Neural progenitor cell (in vitro differentiated cells): ENCODE measurements at regions not wholly inside any gene's neighbourhood (a gene's known extent, or its start where the extent isn't known, plus 50 kb on each side); places are given as distances from the start of the nearest gene placed in this dataset.

ENCODE experiments used
- DNase-seq: peaks from one replicate; pipeline ENCODE4 v3.0.0-alpha.2; 2016; ENCODE audit warnings: low spot score
- H2AFZ ChIP-seq: fragments of 200-600 bp; sonication (generic); replicated peaks from 2 replicates; pipeline ENCODE4 v1.6.1; 2016; ENCODE audit warnings: antibody characterized with exemption
- H3F3A ChIP-seq: fragments of 200-600 bp; sonication (generic); 2 replicates; pipeline ENCODE4 v1.6.1; 2016; ENCODE audit warnings: antibody characterized with exemption, low read depth
- H3K27ac ChIP-seq: fragments of 200-600 bp; sonication (generic); 2 replicates; pipeline ENCODE4 v1.5.1; 2016; ENCODE audit warnings: mild to moderate bottlenecking
- H3K27me3 ChIP-seq: fragments of 200-600 bp; sonication (generic); 2 replicates; pipeline ENCODE4 v1.6.1; 2016; ENCODE audit warnings: mild to moderate bottlenecking, moderate library complexity
- H3K36me3 ChIP-seq: fragments of 200-600 bp; sonication (generic); 2 replicates; pipeline ENCODE4 v1.5.1; 2016
- H3K4me1 ChIP-seq: fragments of 200-600 bp; sonication (generic); 2 replicates; pipeline ENCODE4 v1.6.1; 2016; ENCODE audit warnings: mixed run types
- H3K4me2 ChIP-seq: fragments of 200-600 bp; sonication (generic); 2 replicates; pipeline ENCODE4 v1.6.1; 2016
- H3K4me3 ChIP-seq: fragments of 200-600 bp; sonication (generic); 2 replicates; pipeline ENCODE4 v1.5.1; 2016
- H3K79me2 ChIP-seq: fragments of 200-600 bp; sonication (generic); 2 replicates; pipeline ENCODE4 v1.6.1; 2016; ENCODE audit warnings: low read depth
- H3K9ac ChIP-seq: fragments of 200-600 bp; sonication (generic); 2 replicates; pipeline ENCODE4 v1.6.1; 2016
- H3K9me3 ChIP-seq: fragments of 200-600 bp; sonication (generic); 2 replicates; pipeline ENCODE4 v1.5.1; 2016; ENCODE audit warnings: low read depth
- H4K20me1 ChIP-seq: fragments of 200-600 bp; sonication (generic); 2 replicates; pipeline ENCODE4 v1.6.1; 2016; ENCODE audit warnings: low read depth
- H3K27ac Mint-ChIP-seq: 3 replicates; pipeline ENCODE4 v1.8.0; 2021; ENCODE audit warnings: mixed read lengths
- H3K27me3 Mint-ChIP-seq: 2 replicates; pipeline ENCODE4 v1.8.0; 2022; ENCODE audit warnings: low read depth, mild to moderate bottlenecking, inconsistent platforms, moderate library complexity, mixed read lengths; ENCODE audit not compliant: insufficient read depth
- H3K36me3 Mint-ChIP-seq: 3 replicates; pipeline ENCODE4 v1.8.0; 2021; ENCODE audit warnings: mixed read lengths
- H3K4me1 Mint-ChIP-seq: 3 replicates; pipeline ENCODE4 v1.8.0; 2021; ENCODE audit warnings: mixed read lengths
- H3K4me3 Mint-ChIP-seq: 3 replicates; pipeline ENCODE4 v1.8.0; 2021; ENCODE audit warnings: mild to moderate bottlenecking, moderate library complexity, mixed read lengths
- H3K9me3 Mint-ChIP-seq: 3 replicates; pipeline ENCODE4 v1.8.0; 2020; ENCODE audit warnings: mixed read lengths
- EZH2 ChIP-seq: fragments of 200-600 bp; sonication (generic); IDR thresholded peaks from 2 replicates; pipeline ENCODE4 v1.6.1; 2017; ENCODE audit warnings: antibody characterized with exemption, mild to moderate bottlenecking, moderate library complexity
- EZH2phosphoT487 ChIP-seq: fragments of 200-600 bp; sonication (generic); IDR thresholded peaks from 2 replicates; pipeline ENCODE4 v1.6.1; 2017; ENCODE audit warnings: antibody characterized with exemption
- TF ChIP-seq, protein P1 (sequence below): fragments of 200-600 bp; sonication (generic); IDR thresholded peaks from 2 replicates; pipeline ENCODE4 v1.5.1; 2017; ENCODE audit warnings: antibody characterized with exemption, mild to moderate bottlenecking

DNA sequence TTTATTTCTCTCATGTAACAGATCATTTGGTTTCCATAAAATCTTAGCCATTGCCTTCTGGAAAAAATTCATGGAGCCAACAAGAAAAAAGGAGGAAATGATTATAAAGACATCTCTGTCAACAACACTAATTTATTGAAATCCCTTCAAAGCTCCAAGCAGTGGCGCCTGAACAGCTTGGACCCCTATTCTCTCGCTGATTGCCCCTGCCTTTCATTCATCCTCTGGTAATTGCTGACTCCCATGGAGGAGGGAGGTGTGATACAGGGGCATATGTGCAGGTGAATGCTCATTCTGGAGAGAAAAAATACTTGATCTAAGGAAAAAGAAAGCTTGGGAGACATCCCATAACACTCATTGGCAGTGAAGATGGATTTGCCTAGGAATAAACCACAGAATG is 345.5 kb downstream of the FGFR2 start:
- Mint-ChIP-seq H3K27ac (no peak overlapping the region), H3K27me3 (peaks cover 2% of the 10 kb centered on the region), H3K9me3 (peaks cover 2% of the 10 kb centered on the region), H3K36me3 (no peaks in the 10 kb centered on the region), H3K4me1 (peaks cover 10% of the 10 kb centered on the region), H3K4me3 (no peak overlapping the region)
- H3K9ac ChIP-seq: no peak overlapping the region
- no peaks in the 10 kb centered on the region for H3K4me1 ChIP-seq
- no peak overlapping the region for H3K4me2 ChIP-seq
- H3F3A ChIP-seq: peaks cover 4% of the 10 kb centered on the region
- no peak for TF ChIP-seq EZH2
- TF ChIP-seq, protein P1, sequence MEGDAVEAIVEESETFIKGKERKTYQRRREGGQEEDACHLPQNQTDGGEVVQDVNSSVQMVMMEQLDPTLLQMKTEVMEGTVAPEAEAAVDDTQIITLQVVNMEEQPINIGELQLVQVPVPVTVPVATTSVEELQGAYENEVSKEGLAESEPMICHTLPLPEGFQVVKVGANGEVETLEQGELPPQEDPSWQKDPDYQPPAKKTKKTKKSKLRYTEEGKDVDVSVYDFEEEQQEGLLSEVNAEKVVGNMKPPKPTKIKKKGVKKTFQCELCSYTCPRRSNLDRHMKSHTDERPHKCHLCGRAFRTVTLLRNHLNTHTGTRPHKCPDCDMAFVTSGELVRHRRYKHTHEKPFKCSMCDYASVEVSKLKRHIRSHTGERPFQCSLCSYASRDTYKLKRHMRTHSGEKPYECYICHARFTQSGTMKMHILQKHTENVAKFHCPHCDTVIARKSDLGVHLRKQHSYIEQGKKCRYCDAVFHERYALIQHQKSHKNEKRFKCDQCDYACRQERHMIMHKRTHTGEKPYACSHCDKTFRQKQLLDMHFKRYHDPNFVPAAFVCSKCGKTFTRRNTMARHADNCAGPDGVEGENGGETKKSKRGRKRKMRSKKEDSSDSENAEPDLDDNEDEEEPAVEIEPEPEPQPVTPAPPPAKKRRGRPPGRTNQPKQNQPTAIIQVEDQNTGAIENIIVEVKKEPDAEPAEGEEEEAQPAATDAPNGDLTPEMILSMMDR: no peak
- no peak for TF ChIP-seq EZH2phosphoT487
- H4K20me1 ChIP-seq: no peaks in the 10 kb centered on the region
- no peaks in the 10 kb centered on the region for H3K9me3 ChIP-seq
- DNase-seq: no peak
- H3K36me3 ChIP-seq: no peaks in the 10 kb centered on the region
- no peak overlapping the region for H3K27ac ChIP-seq
- no peak overlapping the region for H2AFZ ChIP-seq
- no peaks in the 10 kb centered on the region for H3K27me3 ChIP-seq
- H3K4me3 ChIP-seq: no peak overlapping the region
- no peaks in the 10 kb centered on the region for H3K79me2 ChIP-seq

DNA sequence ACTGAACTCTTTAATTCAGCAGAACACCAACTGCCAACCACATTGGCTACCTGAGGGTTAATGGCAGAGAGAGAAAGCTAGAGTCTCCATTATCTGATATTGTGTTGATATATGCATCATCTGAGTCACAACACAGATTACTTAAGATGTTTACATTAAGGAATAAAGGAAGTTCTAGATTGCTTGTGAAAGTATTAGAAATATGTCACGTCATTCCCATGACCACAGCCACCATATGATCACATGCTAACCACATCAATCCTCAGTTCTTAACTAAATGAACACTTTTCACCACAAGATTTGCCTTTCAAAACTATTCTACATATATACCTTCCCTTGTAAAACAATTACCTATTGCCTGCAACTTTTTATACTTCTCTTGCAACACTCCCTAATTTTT is 337.9 kb downstream of the FGFR2 start:
- Histone ChIP-seq H3K9me3 (no peaks in the 10 kb centered on the region), H3F3A (no peaks in the 10 kb centered on the region), H3K4me1 (peaks cover 12% of the 10 kb centered on the region), H3K27ac (no peak overlapping the region), H2AFZ (no peak overlapping the region), H3K4me2 (no peak overlapping the region), H3K9ac (no peak overlapping the region), H3K36me3 (no peaks in the 10 kb centered on the region), H4K20me1 (no peaks in the 10 kb centered on the region), H3K27me3 (no peaks in the 10 kb centered on the region), H3K79me2 (no peaks in the 10 kb centered on the region), H3K4me3 (no peak overlapping the region)
- H3K4me3 Mint-ChIP-seq: no peak overlapping the region
- peaks cover 4% of the 10 kb centered on the region for H3K4me1 Mint-ChIP-seq
- peaks cover 7% of the 10 kb centered on the region for H3K9me3 Mint-ChIP-seq
- peaks cover 3% of the 10 kb centered on the region for H3K27me3 Mint-ChIP-seq
- TF ChIP-seq, protein P1: no peak
- TF ChIP-seq EZH2 (no peak), EZH2phosphoT487 (no peak)
- DNase-seq: no peak
- H3K27ac Mint-ChIP-seq: no peak overlapping the region
- H3K36me3 Mint-ChIP-seq: no peaks in the 10 kb centered on the region

DNA sequence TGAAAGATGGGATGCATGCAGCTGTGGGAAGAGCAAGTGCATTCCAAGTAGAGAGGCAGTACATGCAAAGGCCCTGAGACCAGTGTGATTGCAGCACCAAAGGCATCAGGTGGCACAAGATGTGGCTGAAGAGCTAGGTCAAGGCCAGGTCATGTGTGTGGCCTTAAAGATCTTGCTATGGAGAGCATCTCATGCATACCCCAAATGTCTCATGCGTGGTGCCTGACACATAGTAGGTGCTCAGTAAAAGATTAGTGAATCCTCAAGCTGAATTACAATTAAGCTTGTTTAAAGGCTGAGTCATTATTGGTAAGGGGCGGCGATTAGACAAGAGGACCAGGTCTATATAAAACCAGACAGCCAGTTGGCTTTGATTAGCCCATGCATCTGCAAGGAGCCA is 336.6 kb downstream of the FGFR2 start:
- H3K9me3 ChIP-seq: no peaks in the 10 kb centered on the region
- Mint-ChIP-seq H3K27ac (no peak overlapping the region), H3K9me3 (peaks cover 7% of the 10 kb centered on the region), H3K4me1 (peaks cover 4% of the 10 kb centered on the region), H3K27me3 (peaks cover 3% of the 10 kb centered on the region), H3K36me3 (no peaks in the 10 kb centered on the region), H3K4me3 (no peak overlapping the region)
- H3K36me3 ChIP-seq: no peaks in the 10 kb centered on the region
- H3K9ac ChIP-seq: no peak overlapping the region
- no peak overlapping the region for H2AFZ ChIP-seq
- no peak overlapping the region for H3K4me3 ChIP-seq
- H3K4me1 ChIP-seq: peaks cover 12% of the 10 kb centered on the region
- H3F3A ChIP-seq: no peaks in the 10 kb centered on the region
- no peaks in the 10 kb centered on the region for H3K79me2 ChIP-seq
- no peaks in the 10 kb centered on the region for H4K20me1 ChIP-seq
- no peak for DNase-seq
- H3K27ac ChIP-seq: no peak overlapping the region
- no peak overlapping the region for H3K4me2 ChIP-seq
- TF ChIP-seq EZH2 (no peak), EZH2phosphoT487 (no peak)
- TF ChIP-seq, protein P1: no peak
- no peaks in the 10 kb centered on the region for H3K27me3 ChIP-seq
